H1 (cell line): ENCODE measurements at regions not wholly inside any gene's neighbourhood (a gene's known extent, or its start where the extent isn't known, plus 50 kb on each side); places are given as distances from the start of the nearest gene placed in this dataset.

Experiments used
- CTCF ChIA-PET: fragments of 300-600 bp; sonication (Branson Sonifier 250); formaldehyde crosslinking; loops from one replicate; lab custom pipeline; 2021; ENCODE audit not compliant: partially characterized antibody; lab: Charles Lee
- POLR2A ChIA-PET: fragments of 300-600 bp; sonication (Branson Sonifier 250); formaldehyde crosslinking; loops from one replicate; lab custom pipeline; 2021; ENCODE audit warnings: inconsistent platforms; ENCODE audit not compliant: partially characterized antibody; lab: Charles Lee
- DNase-seq, 2 experiments: peaks; one replicate each; pipeline versions ENCODE4 v3.0.0 to v3.0.0-alpha.2; 2010 to 2022; ENCODE audit warnings: low spot score in 2 of 2, low read depth in 1 of 2, mixed read lengths in 1 of 2
- FAIRE-seq: peaks from 2 replicates; lab custom pipeline; 2011; peaks lifted over from hg19 to GRCh38; lab: Jason Lieb, UNC
- H2AFZ ChIP-seq: 2 replicates; pipeline ENCODE4 v1.8.1; 2012; ENCODE audit warnings: low read length, inconsistent platforms
- H2AK5ac ChIP-seq: 2 replicates; pipeline ENCODE4 v1.6.1; 2013; ENCODE audit warnings: low read depth, low read length
- H2BK120ac ChIP-seq: replicated peaks from 2 replicates; pipeline ENCODE3; 2013; ENCODE audit warnings: low read depth, low read length, inconsistent platforms
- H2BK12ac ChIP-seq: 2 replicates; pipeline ENCODE4 v1.6.1; 2013; ENCODE audit warnings: low read depth, low read length
- H2BK15ac ChIP-seq: 2 replicates; pipeline ENCODE4 v1.6.1; 2013; ENCODE audit warnings: low read length
- H2BK20ac ChIP-seq: 2 replicates; pipeline ENCODE4 v1.6.1; 2013; ENCODE audit warnings: low read length
- H2BK5ac ChIP-seq: 2 replicates; pipeline ENCODE4 v1.6.1; 2013; ENCODE audit warnings: low read depth, low read length
- H3K14ac ChIP-seq: 2 replicates; pipeline ENCODE4 v1.6.1; 2013; ENCODE audit warnings: inconsistent platforms; ENCODE audit not compliant: insufficient read length
- H3K18ac ChIP-seq: 2 replicates; pipeline ENCODE4 v1.6.1; 2013; ENCODE audit warnings: low read length; ENCODE audit errors: extremely low read depth
- H3K23ac ChIP-seq: 2 replicates; pipeline ENCODE4 v1.6.1; 2013; ENCODE audit warnings: inconsistent platforms; ENCODE audit not compliant: insufficient read length
- H3K23me2 ChIP-seq: 2 replicates; pipeline ENCODE4 v1.6.1; 2013; ENCODE audit warnings: low read depth, low read length
- H3K27ac ChIP-seq: 2 replicates; pipeline ENCODE4 v1.6.1; 2011; ENCODE audit warnings: low read depth, low read length, inconsistent platforms
- H3K27me3 ChIP-seq, 4 experiments: replicated peaks in 1 of 4; 1 replicate in 1 of 4; 2 replicates in 3 of 4; pipeline versions ENCODE4 v1.6.1 to v1.8.1; 2011 to 2013; ENCODE audit warnings: low read length in 3 of 4, mild to moderate bottlenecking in 3 of 4, inconsistent platforms in 2 of 4, mixed read lengths in 2 of 4, moderate library complexity in 1 of 4; ENCODE audit not compliant: control insufficient read depth in 3 of 4, insufficient read depth in 3 of 4; ENCODE audit errors: extremely low read depth in 1 of 4
- H3K36me3 ChIP-seq, 4 experiments: 2 replicates each; pipeline versions ENCODE4 v1.6.1 to v1.8.1; 2011 to 2013; ENCODE audit warnings: mild to moderate bottlenecking in 4 of 4, low read length in 3 of 4, moderate library complexity in 2 of 4, control low read depth in 1 of 4, inconsistent platforms in 1 of 4; ENCODE audit not compliant: insufficient read depth in 4 of 4, control insufficient read depth in 2 of 4
- H3K4ac ChIP-seq: replicated peaks from 2 replicates; pipeline ENCODE3; 2013; ENCODE audit warnings: low read length, low read depth, mixed read lengths, inconsistent platforms; ENCODE audit not compliant: insufficient read length
- H3K4me1 ChIP-seq, 4 experiments: replicated peaks in 1 of 4; 1 replicate in 1 of 4; 2 replicates in 3 of 4; pipeline versions ENCODE4 v1.6.1 to v1.8.1; 2011 to 2013; ENCODE audit warnings: low read length in 3 of 4, inconsistent platforms in 2 of 4, mixed read lengths in 1 of 4; ENCODE audit not compliant: insufficient read depth in 4 of 4, control insufficient read depth in 3 of 4
- H3K4me2 ChIP-seq, 2 experiments: 2 replicates each; pipeline versions ENCODE4 v1.6.1 to v1.8.1; 2011 to 2013; ENCODE audit warnings: low read depth in 2 of 2, low read length in 2 of 2, control low read depth in 1 of 2, inconsistent platforms in 1 of 2, mild to moderate bottlenecking in 1 of 2; ENCODE audit not compliant: insufficient read depth in 1 of 2
- H3K4me3 ChIP-seq, 4 experiments: fragments of 200-600, 300-600 bp in 1 of 4; sonication (generic), shearing (Covaris generic), sonication (Bioruptor Twin) in 1 of 4; 2 replicates each; pipeline versions ENCODE4 v1.5.1 to v1.8.1; 2011 to 2016; ENCODE audit warnings: low read length in 4 of 4, low read depth in 3 of 4, control low read depth in 2 of 4, inconsistent platforms in 2 of 4, mild to moderate bottlenecking in 2 of 4, mixed read lengths in 1 of 4, moderate library complexity in 1 of 4; ENCODE audit not compliant: insufficient read depth in 2 of 4; ENCODE audit errors: extremely low read depth in 1 of 4
- H3K56ac ChIP-seq: replicated peaks from 2 replicates; pipeline ENCODE3; 2013; ENCODE audit warnings: low read depth, mild to moderate bottlenecking, mixed read lengths, low read length, inconsistent platforms; ENCODE audit not compliant: insufficient read length
- H3K79me1 ChIP-seq: 2 replicates; pipeline ENCODE4 v1.6.1; 2013; ENCODE audit warnings: low read depth, low read length, control low read depth
- H3K79me2 ChIP-seq, 2 experiments: 2 replicates each; pipeline versions ENCODE4 v1.6.1 to v1.8.1; 2012 to 2013; ENCODE audit warnings: low read length in 2 of 2, mild to moderate bottlenecking in 2 of 2, inconsistent platforms in 1 of 2; ENCODE audit not compliant: insufficient read depth in 2 of 2, control insufficient read depth in 1 of 2
- H3K9ac ChIP-seq, 4 experiments: replicated peaks in 1 of 4; 1 replicate in 1 of 4; 2 replicates in 3 of 4; pipeline versions ENCODE4 v1.6.1 to v1.8.1; 2011 to 2013; ENCODE audit warnings: low read depth in 3 of 4, low read length in 3 of 4, control low read depth in 2 of 4, mild to moderate bottlenecking in 2 of 4, moderate library complexity in 2 of 4, inconsistent platforms in 1 of 4; ENCODE audit errors: extremely low read depth in 1 of 4
- H3K9me3 ChIP-seq, 2 experiments: 2 replicates each; pipeline versions ENCODE4 v1.6.1 to v1.8.1; 2012 to 2013; ENCODE audit warnings: mild to moderate bottlenecking in 2 of 2, moderate library complexity in 2 of 2, control low read depth in 1 of 2, inconsistent platforms in 1 of 2, low read depth in 1 of 2, low read length in 1 of 2, mixed read lengths in 1 of 2; ENCODE audit not compliant: insufficient read depth in 2 of 2
- H4K20me1 ChIP-seq, 2 experiments: replicated peaks in 1 of 2; 2 replicates each; pipeline versions ENCODE3 to v1.8.1; 2011 to 2013; ENCODE audit warnings: inconsistent platforms in 2 of 2, low read length in 2 of 2, mild to moderate bottlenecking in 1 of 2; ENCODE audit not compliant: insufficient read depth in 2 of 2, control insufficient read depth in 1 of 2
- H4K5ac ChIP-seq: 2 replicates; pipeline ENCODE4 v1.6.1; 2013; ENCODE audit warnings: low read length, low read depth, mixed read lengths, inconsistent platforms; ENCODE audit not compliant: insufficient read length
- H4K8ac ChIP-seq: 2 replicates; pipeline ENCODE4 v1.8.0; 2013; ENCODE audit warnings: mild to moderate bottlenecking, moderate library complexity, low read length, inconsistent platforms; ENCODE audit not compliant: insufficient read depth; ENCODE audit errors: extremely low read depth
- H4K91ac ChIP-seq: replicated peaks from 2 replicates; pipeline ENCODE3; 2013; ENCODE audit warnings: low read length, mixed read lengths, inconsistent platforms; ENCODE audit not compliant: insufficient read length
- BRCA1 ChIP-seq: IDR thresholded peaks from 2 replicates; pipeline ENCODE4 v1.6.1; 2012; ENCODE audit warnings: low read depth, low read length, improper control_type of control experiment
- CBX8 ChIP-seq: fragments of 300-800, 300-1000 bp; sonication (generic); IDR thresholded peaks from 2 replicates; pipeline ENCODE4 v1.7.1; 2016; ENCODE audit warnings: low read depth, low read length, borderline replicate concordance
- CEBPB ChIP-seq: IDR thresholded peaks from 2 replicates; pipeline ENCODE4 v1.6.1; 2012; ENCODE audit warnings: low read depth, low read length
- CTBP2 ChIP-seq: IDR thresholded peaks from 2 replicates; pipeline ENCODE4 v1.7.0; 2011; ENCODE audit warnings: borderline replicate concordance, mild to moderate bottlenecking, moderate library complexity, mixed read lengths, low read length; ENCODE audit not compliant: insufficient read depth, insufficient read length
- EP300 ChIP-seq, 2 experiments: IDR thresholded peaks; 1 replicate in 1 of 2; 2 replicates in 1 of 2; pipeline ENCODE4 v1.6.1; 2011 to 2012; ENCODE audit warnings: low read depth in 2 of 2, low read length in 2 of 2, mild to moderate bottlenecking in 2 of 2, borderline replicate concordance in 1 of 2, inconsistent platforms in 1 of 2, moderate library complexity in 1 of 2
- HDAC6 ChIP-seq: IDR thresholded peaks from one replicate; pipeline ENCODE4 v1.7.1; 2012; ENCODE audit warnings: low read depth, mild to moderate bottlenecking, inconsistent platforms, low read length, moderate library complexity
- KDM4A ChIP-seq: IDR thresholded peaks from one replicate; pipeline ENCODE4 v1.7.1; 2012; ENCODE audit warnings: low read depth, mild to moderate bottlenecking, moderate library complexity, low read length, inconsistent platforms; ENCODE audit not compliant: severe bottlenecking
- MAFK ChIP-seq: IDR thresholded peaks from 2 replicates; pipeline ENCODE4 v1.6.1; 2012; ENCODE audit warnings: low read depth, mild to moderate bottlenecking, improper control_type of control experiment, low read length
- RAD21 ChIP-seq, 2 experiments: IDR thresholded peaks in 1 of 2; conservative IDR thresholded peaks in 1 of 2; 2 replicates each; pipeline ENCODE4 v1.6.1; 2011; ENCODE audit warnings: low read depth in 2 of 2, low read length in 2 of 2, improper control_type of control experiment in 1 of 2, inconsistent platforms in 1 of 2, mild to moderate bottlenecking in 1 of 2, moderate library complexity in 1 of 2
- SIRT6 ChIP-seq: IDR thresholded peaks from one replicate; pipeline ENCODE4 v1.7.1; 2012; ENCODE audit warnings: low read length, inconsistent platforms
- TEAD4 ChIP-seq: IDR thresholded peaks from 2 replicates; pipeline ENCODE4 v1.6.1; 2012; ENCODE audit warnings: low read depth, low read length, inconsistent platforms, mixed read lengths
- WGBS, 2 experiments: shearing (Covaris generic) in 1 of 2; methylation state at CpG; one replicate each; pipeline versions ENCODE4 v1.1.6 to v1.1.7; 2013 to 2015; ENCODE audit warnings: low lambda C conversion rate in 2 of 2, mixed read lengths in 2 of 2, inconsistent platforms in 1 of 2, low coverage in 1 of 2, missing lambda C conversion rate in 1 of 2; ENCODE audit not compliant: insufficient replicate concordance in 2 of 2, insufficient coverage in 1 of 2, insufficient read length in 1 of 2; ENCODE audit errors: extremely low coverage in 1 of 2, missing lambda C conversion rate in 1 of 2; 5-methylcytosine and 5-hydroxymethylcytosine counted together
- TF ChIP-seq, protein P1 (sequence below): IDR thresholded peaks from 2 replicates; pipeline ENCODE4 v1.6.1; 2011; ENCODE audit warnings: low read length, improper control_type of control experiment
- TF ChIP-seq, protein P2 (sequence below): IDR thresholded peaks from 2 replicates; pipeline ENCODE4 v1.6.1; 2011; ENCODE audit warnings: low read depth, mild to moderate bottlenecking, low read length; ENCODE audit not compliant: insufficient read depth

DNA sequence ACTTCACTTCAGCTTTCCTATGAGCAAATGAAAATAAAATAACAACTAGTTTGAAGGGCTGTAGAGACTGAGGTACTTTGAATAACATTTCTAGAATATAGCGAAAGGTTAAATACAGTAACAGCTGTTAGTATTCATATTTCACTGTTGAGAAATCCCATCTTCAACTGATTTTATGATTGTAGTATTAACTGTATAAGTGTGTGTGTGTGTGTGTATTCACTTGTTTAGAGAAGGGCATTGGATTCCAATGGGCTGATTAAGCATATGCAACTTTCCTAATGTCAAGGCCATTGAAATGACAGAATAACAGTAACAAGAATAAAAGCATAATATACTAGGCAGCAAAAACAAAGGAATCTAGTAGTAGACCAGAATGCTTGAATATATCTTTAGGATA lies 957.5 kb upstream of the EPHA7 start:
- Histone ChIP-seq H3K9me3 (no peaks in the 10 kb centered on the region), H3K23me2 (no peaks in the 10 kb centered on the region), H4K20me1 (no peaks in the 10 kb centered on the region), H3K18ac (no peak overlapping the region), H4K8ac (no peak overlapping the region), H3K56ac (no peak overlapping the region), H2AFZ (no peak overlapping the region), H3K23ac (no peak overlapping the region), H3K27ac (no peak overlapping the region), H3K9ac (no peak overlapping the region), H4K91ac (no peak overlapping the region), H3K27me3 (no peaks in the 10 kb centered on the region), H4K5ac (no peak overlapping the region), H2BK15ac (no peak overlapping the region), H3K36me3 (no peaks in the 10 kb centered on the region), H2AK5ac (no peak overlapping the region), H2BK12ac (no peak overlapping the region), H3K14ac (no peak overlapping the region), H2BK5ac (no peak overlapping the region), H3K4me1 (peaks cover 0 to 3% (median 0%) of the 10 kb centered on the region in 4 experiments; a peak in 1 of 7 replicates), H3K4me2 (no peak overlapping the region), H3K79me1 (no peaks in the 10 kb centered on the region), H3K79me2 (no peaks in the 10 kb centered on the region), H2BK120ac (no peak overlapping the region), H3K4me3 (no peak overlapping the region), H3K4ac (no peak overlapping the region), H2BK20ac (no peak overlapping the region)
- WGBS, 2 experiments, result 94% methylated on average over 1 of the region's 1 CpG; no CpG with 5 or more reads in 1 of the 2 experiments
- DNase-seq, result no peak
- ChIA-PET POLR2A (interaction anchor here (0.8 kb wide), 1 partner anchor 12 kb away, joined by 3 read pairs; no protein-coding TSS in a partner anchor), CTCF (no interaction called here)
- no peak for FAIRE-seq
- TF ChIP-seq MAFK, result no peak
- TF ChIP-seq CBX8, result no peak
- TF ChIP-seq CTBP2, result no peak
- TF ChIP-seq BRCA1, result no peak
- TF ChIP-seq KDM4A, result no peak
- no peak for TF ChIP-seq SIRT6
- no peak for TF ChIP-seq RAD21 (IDR thresholded peaks at IDR 0.05 in 1 of 2, conservative IDR thresholded peaks at IDR 0.05 in 1 of 2; ENCODE audit: low read depth in 2 of 2, low read length in 2 of 2)
- no peak for TF ChIP-seq CEBPB
- TF ChIP-seq, protein P1, sequence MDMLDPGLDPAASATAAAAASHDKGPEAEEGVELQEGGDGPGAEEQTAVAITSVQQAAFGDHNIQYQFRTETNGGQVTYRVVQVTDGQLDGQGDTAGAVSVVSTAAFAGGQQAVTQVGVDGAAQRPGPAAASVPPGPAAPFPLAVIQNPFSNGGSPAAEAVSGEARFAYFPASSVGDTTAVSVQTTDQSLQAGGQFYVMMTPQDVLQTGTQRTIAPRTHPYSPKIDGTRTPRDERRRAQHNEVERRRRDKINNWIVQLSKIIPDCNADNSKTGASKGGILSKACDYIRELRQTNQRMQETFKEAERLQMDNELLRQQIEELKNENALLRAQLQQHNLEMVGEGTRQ, result no peak
- TF ChIP-seq, protein P2, sequence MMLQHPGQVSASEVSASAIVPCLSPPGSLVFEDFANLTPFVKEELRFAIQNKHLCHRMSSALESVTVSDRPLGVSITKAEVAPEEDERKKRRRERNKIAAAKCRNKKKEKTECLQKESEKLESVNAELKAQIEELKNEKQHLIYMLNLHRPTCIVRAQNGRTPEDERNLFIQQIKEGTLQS, result no peak
- TF ChIP-seq EP300 (IDR thresholded peaks at IDR 0.05; ENCODE audit: borderline replicate concordance in 1 of 2, low read depth in 2 of 2, low read length in 2 of 2), result no peak
- no peak for TF ChIP-seq TEAD4
- TF ChIP-seq HDAC6, result no peak
